HL-60 (cell line): ENCODE measurements at regions not wholly inside any gene's neighbourhood (a gene's known extent, or its start where the extent isn't known, plus 50 kb on each side); places are given as distances from the start of the nearest gene placed in this dataset.

Source experiments
- DNase-seq, 2 experiments: peaks; one replicate each; pipeline ENCODE4 v3.0.0-alpha.2; 2010 to 2020; ENCODE audit warnings: low read depth in 1 of 2, low spot score in 1 of 2
- H3K27ac ChIP-seq: fragments of 250-450 bp; sonication (Bioruptor Pico); replicated peaks from 2 replicates; pipeline ENCODE4 v1.5.1; 2020; ENCODE audit warnings: mild to moderate bottlenecking, moderate library complexity
- H3K27me3 ChIP-seq: fragments of 250-450 bp; sonication (Bioruptor Pico); 2 replicates; pipeline ENCODE4 v1.5.1; 2021; ENCODE audit warnings: mild to moderate bottlenecking, moderate library complexity; ENCODE audit not compliant: insufficient read depth, poor library complexity, severe bottlenecking
- H3K4me3 ChIP-seq: replicated peaks from 2 replicates; pipeline ENCODE4 v1.5.1; 2011; ENCODE audit warnings: mild to moderate bottlenecking, control low read depth, low read length; ENCODE audit not compliant: insufficient read depth
- GABPA ChIP-seq: IDR thresholded peaks from 2 replicates; pipeline ENCODE4 v1.6.1; 2012; ENCODE audit warnings: low read depth
- POLR2AphosphoS5 ChIP-seq: IDR thresholded peaks from 2 replicates; pipeline ENCODE4 v1.6.1; 2012; ENCODE audit warnings: low read depth
- REST ChIP-seq: IDR thresholded peaks from 2 replicates; pipeline ENCODE4 v1.6.1; 2012; ENCODE audit warnings: low read depth; ENCODE audit not compliant: insufficient replicate concordance
- SPI1 ChIP-seq: IDR thresholded peaks from 2 replicates; pipeline ENCODE4 v1.6.1; 2012; ENCODE audit warnings: low read depth, mild to moderate bottlenecking, borderline replicate concordance
- TF ChIP-seq, protein P1 (sequence below): IDR thresholded peaks from one replicate; pipeline ENCODE4 v1.5.1; 2011; ENCODE audit warnings: low read length, control low read depth, inconsistent platforms; ENCODE audit not compliant: insufficient read depth

- DNase-seq: no peak
- H3K4me3 ChIP-seq: no peak overlapping the region
- no peaks in the 10 kb centered on the region for H3K27me3 ChIP-seq
- no peak overlapping the region for H3K27ac ChIP-seq
- TF ChIP-seq REST (no peak), SPI1 (no peak), GABPA (no peak), POLR2AphosphoS5 (no peak)
- TF ChIP-seq, protein P1, sequence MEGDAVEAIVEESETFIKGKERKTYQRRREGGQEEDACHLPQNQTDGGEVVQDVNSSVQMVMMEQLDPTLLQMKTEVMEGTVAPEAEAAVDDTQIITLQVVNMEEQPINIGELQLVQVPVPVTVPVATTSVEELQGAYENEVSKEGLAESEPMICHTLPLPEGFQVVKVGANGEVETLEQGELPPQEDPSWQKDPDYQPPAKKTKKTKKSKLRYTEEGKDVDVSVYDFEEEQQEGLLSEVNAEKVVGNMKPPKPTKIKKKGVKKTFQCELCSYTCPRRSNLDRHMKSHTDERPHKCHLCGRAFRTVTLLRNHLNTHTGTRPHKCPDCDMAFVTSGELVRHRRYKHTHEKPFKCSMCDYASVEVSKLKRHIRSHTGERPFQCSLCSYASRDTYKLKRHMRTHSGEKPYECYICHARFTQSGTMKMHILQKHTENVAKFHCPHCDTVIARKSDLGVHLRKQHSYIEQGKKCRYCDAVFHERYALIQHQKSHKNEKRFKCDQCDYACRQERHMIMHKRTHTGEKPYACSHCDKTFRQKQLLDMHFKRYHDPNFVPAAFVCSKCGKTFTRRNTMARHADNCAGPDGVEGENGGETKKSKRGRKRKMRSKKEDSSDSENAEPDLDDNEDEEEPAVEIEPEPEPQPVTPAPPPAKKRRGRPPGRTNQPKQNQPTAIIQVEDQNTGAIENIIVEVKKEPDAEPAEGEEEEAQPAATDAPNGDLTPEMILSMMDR: no peak
Observed at GRCh38 chr4:123819362-123820035, 422.9 kb downstream of the SPRY1 start.

GRCh38 chr4:123821861-123822260 is 425.3 kb downstream of the SPRY1 start:
- TF ChIP-seq POLR2AphosphoS5 (no peak), GABPA (no peak), SPI1 (no peak), REST (no peak)
- TF ChIP-seq, protein P1: no peak

GRCh38 chr4:123822353-123822752 is 425.8 kb downstream of the SPRY1 start:
- DNase-seq: no peak
- TF ChIP-seq, protein P1: no peak
- TF ChIP-seq POLR2AphosphoS5 (no peak), SPI1 (no peak), GABPA (no peak), REST (no peak)
- Histone ChIP-seq H3K4me3 (no peak overlapping the region), H3K27me3 (no peaks in the 10 kb centered on the region), H3K27ac (no peak overlapping the region)

More at GRCh38 chr4:123821861-123822260, 425.3 kb downstream of the SPRY1 start:
- Histone ChIP-seq H3K27me3 (no peaks in the 10 kb centered on the region), H3K4me3 (no peak overlapping the region), H3K27ac (no peak overlapping the region)
- DNase-seq: no peak
